ENCODE measurements at regions not wholly inside any gene's neighbourhood (a gene's known extent, or its start where the extent isn't known, plus 50 kb on each side); places are given as distances from the start of the nearest gene placed in this dataset.
"Not testable (repeated sequence)": the region's sequence is repeated elsewhere in the genome, so short reads cannot be mapped to it uniquely, and the experiment has no call there.

- Mint-ChIP-seq H3K4me1 (ENCODE audit: low read depth) (no peaks in the 10 kb centered on the region), H3K27me3 (peaks cover 39% of the 10 kb centered on the region), H3K27ac (no peak overlapping the region), H3K9me3 (peaks cover 12% of the 10 kb centered on the region), H3K4me3 (no peak overlapping the region), H3K36me3 (ENCODE audit: low read depth) (no peaks in the 10 kb centered on the region)
Observed at GRCh38 chr1:217141711-217142110, 418.5 kb upstream of the ESRRG start.

GRCh38 chr1:217140041-217140901 lies 417.0 kb upstream of the ESRRG start:
- Mint-ChIP-seq H3K27me3 (peaks cover 54% of the 10 kb centered on the region), H3K36me3 (ENCODE audit: low read depth) (no peaks in the 10 kb centered on the region)

GRCh38 chr1:217139513-217139912 lies 416.3 kb upstream of the ESRRG start:
- Mint-ChIP-seq H3K9me3 (peaks cover 4% of the 10 kb centered on the region), H3K4me3 (no peak overlapping the region), H3K36me3 (ENCODE audit: low read depth) (no peaks in the 10 kb centered on the region), H3K27ac (no peak overlapping the region), H3K4me1 (ENCODE audit: low read depth) (no peaks in the 10 kb centered on the region), H3K27me3 (peaks cover 61% of the 10 kb centered on the region)

More at GRCh38 chr1:217140041-217140901, 417.0 kb upstream of the ESRRG start:
- peaks cover 9% of the 10 kb centered on the region for H3K9me3 Mint-ChIP-seq
- no peaks in the 10 kb centered on the region for H3K4me1 Mint-ChIP-seq (ENCODE audit: low read depth)
- no peak overlapping the region for H3K27ac Mint-ChIP-seq
- no peak overlapping the region for H3K4me3 Mint-ChIP-seq

- Mint-ChIP-seq H3K4me3 (no peak overlapping the region), H3K36me3 (ENCODE audit: low read depth) (no peaks in the 10 kb centered on the region), H3K9me3 (peaks cover 4% of the 10 kb centered on the region), H3K27me3 (peaks cover 67% of the 10 kb centered on the region), H3K4me1 (ENCODE audit: low read depth) (no peaks in the 10 kb centered on the region), H3K27ac (no peak overlapping the region)
Observed at GRCh38 chr1:217138799-217139466, 415.7 kb upstream of the ESRRG start.

- H3K4me1 Mint-ChIP-seq (ENCODE audit: low read depth), result no peaks in the 10 kb centered on the region
- no peaks in the 10 kb centered on the region for H3K36me3 Mint-ChIP-seq (ENCODE audit: low read depth)
Observed at GRCh38 chr1:217138173-217138765, 415.0 kb upstream of the ESRRG start.

GRCh38 chr1:217137210-217137881 lies 414.1 kb upstream of the ESRRG start:
- Mint-ChIP-seq H3K4me1 (ENCODE audit: low read depth) (no peaks in the 10 kb centered on the region), H3K4me3 (no peak overlapping the region), H3K9me3 (peaks cover 4% of the 10 kb centered on the region), H3K27ac (no peak overlapping the region), H3K36me3 (ENCODE audit: low read depth) (no peaks in the 10 kb centered on the region), H3K27me3 (peaks cover 80% of the 10 kb centered on the region)

More at GRCh38 chr1:217138173-217138765, 415.0 kb upstream of the ESRRG start:
- H3K4me3 Mint-ChIP-seq, result no peak overlapping the region
- H3K27ac Mint-ChIP-seq, result no peak overlapping the region
- peaks cover 4% of the 10 kb centered on the region for H3K9me3 Mint-ChIP-seq
- H3K27me3 Mint-ChIP-seq, result peaks cover 73% of the 10 kb centered on the region

- Mint-ChIP-seq H3K27ac (no peak overlapping the region), H3K27me3 (peaks cover 84% of the 10 kb centered on the region), H3K4me3 (no peak overlapping the region)
Observed at GRCh38 chr1:217136895-217137205, 413.6 kb upstream of the ESRRG start.

GRCh38 chr1:217135987-217136894 lies 413.0 kb upstream of the ESRRG start:
- no peak overlapping the region for H3K27ac Mint-ChIP-seq
- peaks cover 4% of the 10 kb centered on the region for H3K9me3 Mint-ChIP-seq
- H3K4me1 Mint-ChIP-seq (ENCODE audit: low read depth), result no peaks in the 10 kb centered on the region
- H3K36me3 Mint-ChIP-seq (ENCODE audit: low read depth), result no peaks in the 10 kb centered on the region
- H3K27me3 Mint-ChIP-seq, result peaks cover 85% of the 10 kb centered on the region
- no peak overlapping the region for H3K4me3 Mint-ChIP-seq

More at GRCh38 chr1:217136895-217137205, 413.6 kb upstream of the ESRRG start:
- Mint-ChIP-seq H3K36me3 (ENCODE audit: low read depth) (no peaks in the 10 kb centered on the region), H3K9me3 (peaks cover 4% of the 10 kb centered on the region), H3K4me1 (ENCODE audit: low read depth) (no peaks in the 10 kb centered on the region)

- no peaks in the 10 kb centered on the region for H3K36me3 Mint-ChIP-seq (ENCODE audit: low read depth)
- no peaks in the 10 kb centered on the region for H3K4me1 Mint-ChIP-seq (ENCODE audit: low read depth)
- H3K27me3 Mint-ChIP-seq, result peaks cover 79% of the 10 kb centered on the region
- no peak overlapping the region for H3K4me3 Mint-ChIP-seq
- H3K9me3 Mint-ChIP-seq, result no peaks in the 10 kb centered on the region
- no peak overlapping the region for H3K27ac Mint-ChIP-seq
Observed at GRCh38 chr1:217135569-217135915, 412.3 kb upstream of the ESRRG start.

- peaks cover 80% of the 10 kb centered on the region for H3K27me3 Mint-ChIP-seq
Observed at GRCh38 chr1:217134857-217135568, 411.8 kb upstream of the ESRRG start.

GRCh38 chr1:217133958-217134856 lies 411.0 kb upstream of the ESRRG start:
- H3K9me3 Mint-ChIP-seq, result no peaks in the 10 kb centered on the region
- H3K4me3 Mint-ChIP-seq, result no peak overlapping the region
- H3K4me1 Mint-ChIP-seq (ENCODE audit: low read depth), result no peaks in the 10 kb centered on the region
- H3K36me3 Mint-ChIP-seq (ENCODE audit: low read depth), result no peaks in the 10 kb centered on the region
- H3K27me3 Mint-ChIP-seq, result peaks cover 82% of the 10 kb centered on the region
- H3K27ac Mint-ChIP-seq, result no peak overlapping the region

More at GRCh38 chr1:217134857-217135568, 411.8 kb upstream of the ESRRG start:
- Mint-ChIP-seq H3K9me3 (no peaks in the 10 kb centered on the region), H3K27ac (no peak overlapping the region), H3K36me3 (ENCODE audit: low read depth) (no peaks in the 10 kb centered on the region), H3K4me1 (ENCODE audit: low read depth) (no peaks in the 10 kb centered on the region), H3K4me3 (peak overlapping the region; percentile 35)

GRCh38 chr1:217133092-217133491 lies 409.9 kb upstream of the ESRRG start:
- H3K27ac Mint-ChIP-seq, result no peak overlapping the region
- H3K36me3 Mint-ChIP-seq (ENCODE audit: low read depth), result no peaks in the 10 kb centered on the region
- H3K4me3 Mint-ChIP-seq, result no peak overlapping the region
- no peaks in the 10 kb centered on the region for H3K9me3 Mint-ChIP-seq
- H3K4me1 Mint-ChIP-seq (ENCODE audit: low read depth), result no peaks in the 10 kb centered on the region
- peaks cover 72% of the 10 kb centered on the region for H3K27me3 Mint-ChIP-seq

GRCh38 chr1:217123340-217123739 lies 400.1 kb upstream of the ESRRG start:
- H3K9me3 Mint-ChIP-seq, result peaks cover 14% of the 10 kb centered on the region
- not testable (repeated sequence) for H3K4me1 Mint-ChIP-seq (ENCODE audit: low read depth); H3K27me3 Mint-ChIP-seq; H3K36me3 Mint-ChIP-seq (ENCODE audit: low read depth); H3K27ac Mint-ChIP-seq; H3K4me3 Mint-ChIP-seq

Measured in stimulated activated naive CD8-positive, alpha-beta T cell treated with anti-CD3 and anti-CD28 coated beads, Interleukin-15, Interleukin-2, amounts not matched to agents 100 ng/mL and 50 ng/mL, for 24 hours (primary cell).